ENCODE measurements at regions not wholly inside any gene's neighbourhood (a gene's known extent, or its start where the extent isn't known, plus 50 kb on each side); places are given as distances from the start of the nearest gene placed in this dataset.

- no peak overlapping the region for H3K9ac ChIP-seq (ENCODE audit: insufficient read depth, low read depth, low read length)
These were observed 131.5 kb downstream of the AASDH start for GRCh38 chr4:56255820-56256219.

More at GRCh38 chr4:56255820-56256219, 131.5 kb downstream of the AASDH start:
- ChIA-PET CTCF (ENCODE audit: low intra/inter-chr PET ratio, low total read pairs) (interaction anchor here (1.3 kb wide), 1 partner anchor 127 kb away, joined by 4 read pairs; no protein-coding TSS in a partner anchor), POLR2A (no interaction called here)
- ATAC-seq (peak; percentile 38; the same call in 2 of the 3 replicates), FAIRE-seq (no peak), DNase-seq (ENCODE audit: low spot score) (no peak)
- 100% methylated on average over 1 of the region's 1 CpG for WGBS (ENCODE audit: low lambda C conversion rate)
- no peaks in the 10 kb centered on the region for H3K36me3 ChIP-seq (replicated peaks in 1 of 2; ENCODE audit: control insufficient read depth in 1 of 2, insufficient read depth in 2 of 2, low read length in 2 of 2)
- H4K20me1 ChIP-seq (ENCODE audit: insufficient read depth, low read length), result no peaks in the 10 kb centered on the region
- intact Hi-C loops (cut with micrococcal nuclease; ENCODE audit: unreplicated experiment), result loop anchor here (1.0 kb wide), 1 partner anchor 127 kb away; no protein-coding TSS in a partner anchor
- no peak overlapping the region for H3K27ac ChIP-seq (ENCODE audit: extremely low read length, insufficient read depth, low read length)
- peak; percentile 44 for TF ChIP-seq CTCF (CRISPR knock-in tag; IDR thresholded peaks at IDR 0.05)
- TF ChIP-seq THAP7 (CRISPR knock-in tag; IDR thresholded peaks at IDR 0.05), result no peak
- TF ChIP-seq SMC3 (IDR thresholded peaks at IDR 0.05; ENCODE audit: low read length), result peak; percentile 7; the same call in 1 of the 2 replicates
- TF ChIP-seq STAG1 (CRISPR knock-in tag; IDR thresholded peaks at IDR 0.05), result peak; percentile 52
- no peak overlapping the region for H2AFZ ChIP-seq (ENCODE audit: low read length)
- H3K9me3 ChIP-seq (ENCODE audit: low read length), result no peaks in the 10 kb centered on the region
- H3K27me3 ChIP-seq (ENCODE audit: control insufficient read depth in 1 of 2, insufficient read depth in 2 of 2, low read length in 2 of 2), result no peaks in the 10 kb centered on the region
- H3K79me2 ChIP-seq (ENCODE audit: insufficient read depth, low read length), result no peaks in the 10 kb centered on the region
- no TSS peak for BruUV-seq (replicated peaks)
- in situ Hi-C loops (cut with HindIII; ENCODE audit: extremely low pct_ligation_motif_present, low pct_unique_long_range_greater_than_20kb), result no loop called here
- H3K4me1 ChIP-seq (ENCODE audit: insufficient read depth, low read length), result peaks cover 22% of the 10 kb centered on the region
- no peak overlapping the region for H3K4me2 ChIP-seq (ENCODE audit: low read depth, low read length)
- no peak overlapping the region for H3K4me3 ChIP-seq (replicated peaks in 1 of 3; ENCODE audit: insufficient read depth in 1 of 3, low read depth in 2 of 3, low read length in 3 of 3)

All from HepG2 (cell line).